CMK (cell line): ENCODE measurements at regions not wholly inside any gene's neighbourhood (a gene's known extent, or its start where the extent isn't known, plus 50 kb on each side); places are given as distances from the start of the nearest gene placed in this dataset.

ENCODE experiments used
- DNase-seq: peaks from one replicate; pipeline ENCODE4 v3.0.0-alpha.2; 2010; ENCODE audit warnings: low read depth

DNA sequence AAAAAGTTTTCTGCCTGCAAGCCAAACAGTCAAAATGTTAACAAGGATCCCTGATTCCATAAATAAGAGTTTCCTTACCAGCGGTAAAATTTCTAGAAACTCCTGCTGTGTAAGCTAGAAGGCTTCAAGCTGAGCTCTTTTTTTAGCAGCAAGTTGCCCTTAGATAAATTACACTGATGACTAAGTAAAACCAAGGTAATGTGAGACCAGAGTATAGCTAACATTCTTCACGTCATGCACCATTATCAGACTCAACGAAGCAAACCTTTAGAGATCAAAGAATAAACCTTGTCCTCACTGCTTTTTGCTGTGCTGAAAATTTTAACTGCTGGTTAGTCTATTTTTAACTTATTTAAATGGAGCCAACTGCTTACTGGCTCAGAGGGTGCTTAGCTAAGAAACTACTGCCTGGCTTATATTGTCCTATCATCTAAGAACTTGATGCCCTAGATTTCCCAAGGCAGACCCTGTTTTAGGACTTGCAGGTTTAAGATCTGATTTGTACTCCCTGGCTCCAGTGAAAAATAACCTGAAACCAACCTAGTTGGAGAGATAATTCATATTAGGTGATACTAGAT, 900.7 kb downstream of the JRKL start:
- DNase-seq = no peak

DNA sequence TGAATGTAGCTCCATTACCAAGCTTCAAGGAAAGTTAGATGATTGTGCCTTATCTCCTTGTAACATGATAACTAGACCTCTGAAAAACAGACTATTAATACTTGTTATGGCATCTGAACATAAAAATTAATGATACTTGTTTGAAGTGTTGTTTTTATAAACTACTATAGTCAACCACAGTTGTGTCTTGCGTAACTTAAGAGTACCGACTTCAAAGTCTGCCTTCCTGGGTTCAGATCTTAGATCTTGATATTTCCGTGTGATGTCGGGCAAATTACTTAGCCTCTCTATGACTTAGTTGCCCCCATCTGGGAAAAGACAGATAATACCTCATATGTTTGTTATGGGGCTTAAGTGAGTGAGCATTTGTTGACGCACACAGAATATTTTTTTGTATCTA, 906.5 kb downstream of the JRKL start:
- no peak for DNase-seq

DNA sequence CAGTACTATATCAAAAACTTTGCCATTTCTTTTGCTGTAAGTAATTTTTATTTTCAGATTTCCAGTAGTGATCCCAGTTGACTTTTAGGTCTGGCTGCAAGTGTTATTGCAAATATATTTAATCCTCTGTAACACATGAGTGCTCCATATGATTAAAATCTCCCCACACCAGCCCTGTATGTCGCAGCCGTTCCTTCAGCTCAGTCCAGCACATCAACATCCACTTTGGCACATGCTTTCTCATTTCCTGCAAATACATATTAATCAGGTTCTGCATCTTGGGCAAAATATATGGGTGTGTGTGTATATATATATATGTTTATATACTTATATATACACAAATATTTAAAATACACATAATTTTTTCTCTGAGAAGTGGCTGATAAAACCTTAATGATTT, 919.5 kb downstream of the JRKL start:
- no peak for DNase-seq

GRCh38 chr11:97325693-97326092, 935.9 kb downstream of the JRKL start:
- no peak for DNase-seq

GRCh38 chr11:97332271-97332670, 942.5 kb downstream of the JRKL start:
- no peak for DNase-seq

DNA sequence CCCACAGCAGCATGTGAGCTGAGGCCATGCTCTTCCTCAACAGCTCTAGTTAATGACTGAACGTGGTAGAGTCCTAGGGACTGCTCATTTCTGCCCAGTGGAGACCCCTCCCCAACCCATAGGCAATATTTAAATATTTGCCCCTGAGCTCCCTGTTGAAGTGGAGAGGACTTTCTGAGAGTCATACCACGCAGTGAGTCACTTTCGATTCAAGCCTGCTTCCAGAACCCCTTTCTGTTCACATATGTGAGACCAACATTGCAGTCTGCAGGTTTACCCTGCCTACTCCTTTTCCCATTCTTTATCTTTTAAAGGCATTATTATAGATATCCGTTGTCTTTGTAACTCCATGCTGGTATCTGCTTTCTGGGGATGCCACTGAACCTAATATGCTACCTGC, 946.3 kb downstream of the JRKL start:
- no peak for DNase-seq

DNA sequence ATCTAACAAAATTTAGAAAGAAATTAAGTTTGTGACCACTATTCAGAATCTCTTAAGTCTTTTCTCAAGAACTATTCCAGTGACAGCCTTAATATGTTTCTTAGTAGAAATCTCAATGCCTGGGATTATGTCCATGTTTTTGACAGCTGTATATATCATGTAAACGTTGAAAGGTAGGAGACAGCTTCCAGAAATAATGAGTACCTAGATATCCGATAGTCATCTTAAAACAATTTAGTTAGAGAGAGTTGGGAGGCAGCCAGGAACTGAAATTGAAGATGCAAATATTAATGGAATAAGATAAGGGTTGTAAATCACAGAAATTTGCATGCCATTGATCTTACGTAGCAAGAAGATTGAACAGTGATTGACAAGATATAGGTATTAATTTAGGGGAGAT, 955.2 kb downstream of the JRKL start:
- DNase-seq = no peak

DNA sequence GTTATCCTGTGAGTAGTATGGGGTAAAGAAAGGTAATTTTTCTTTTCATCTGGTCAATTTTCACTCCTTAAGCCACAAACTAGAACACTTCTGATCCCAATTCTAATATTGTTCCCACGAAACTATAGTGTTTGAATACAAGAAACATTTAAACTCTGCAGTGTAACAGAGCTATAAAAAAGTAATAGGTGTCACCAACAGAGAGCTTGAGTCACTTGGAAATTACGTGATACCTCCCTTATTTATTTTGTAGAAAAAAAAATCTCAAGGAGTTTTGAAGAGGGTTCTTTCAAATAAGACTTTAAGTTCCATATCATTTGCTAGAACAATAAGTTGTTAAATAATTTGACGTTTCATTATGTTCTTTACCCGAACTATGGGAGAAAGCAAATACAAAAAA, 959.4 kb downstream of the JRKL start:
- no peak for DNase-seq

DNA sequence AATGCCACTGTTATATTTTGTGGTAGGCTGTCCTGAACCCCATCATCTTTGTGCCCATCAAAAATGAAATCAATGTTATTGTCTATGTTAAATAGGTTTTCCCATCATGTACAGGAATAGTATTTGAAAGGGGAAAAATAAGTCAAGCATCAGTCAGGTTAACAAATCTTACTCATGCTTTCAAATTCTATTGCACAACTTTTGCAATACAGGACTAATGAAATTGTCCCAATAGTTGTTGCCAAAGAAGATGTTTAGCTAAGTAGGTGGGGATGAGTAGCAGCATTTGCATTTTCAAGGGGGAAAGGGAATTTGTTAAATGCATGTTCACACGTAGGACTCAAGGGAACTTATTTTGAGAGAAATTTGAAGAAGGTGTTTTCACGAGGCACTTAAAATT, 962.1 kb downstream of the JRKL start:
- no peak for DNase-seq

DNA sequence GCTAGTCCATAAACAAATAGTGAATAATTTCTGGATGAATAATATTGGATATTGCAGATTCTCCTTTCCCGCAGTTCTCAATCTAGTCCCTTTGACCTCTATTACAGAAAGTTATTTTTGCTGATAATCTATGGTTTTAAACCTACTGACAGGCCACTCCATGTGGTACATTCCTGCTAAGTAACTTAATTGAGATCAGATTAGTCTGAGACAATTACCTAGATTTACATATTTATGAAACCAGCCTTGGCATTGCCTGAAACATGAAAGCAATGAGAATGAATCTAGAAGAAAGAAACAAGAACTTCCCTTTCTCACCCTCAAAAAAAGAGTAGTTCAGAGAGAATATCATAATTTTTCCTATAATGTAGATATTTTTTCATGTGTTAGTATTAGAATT, 964.2 kb downstream of the JRKL start:
- DNase-seq = no peak

GRCh38 chr11:97354576-97354975, 964.8 kb downstream of the JRKL start:
- DNase-seq = no peak

- no peak for DNase-seq
Observed at GRCh38 chr11:97355230-97355629, 965.4 kb downstream of the JRKL start.

- DNase-seq = no peak
Observed at GRCh38 chr11:97356144-97356543, 966.3 kb downstream of the JRKL start.

DNA sequence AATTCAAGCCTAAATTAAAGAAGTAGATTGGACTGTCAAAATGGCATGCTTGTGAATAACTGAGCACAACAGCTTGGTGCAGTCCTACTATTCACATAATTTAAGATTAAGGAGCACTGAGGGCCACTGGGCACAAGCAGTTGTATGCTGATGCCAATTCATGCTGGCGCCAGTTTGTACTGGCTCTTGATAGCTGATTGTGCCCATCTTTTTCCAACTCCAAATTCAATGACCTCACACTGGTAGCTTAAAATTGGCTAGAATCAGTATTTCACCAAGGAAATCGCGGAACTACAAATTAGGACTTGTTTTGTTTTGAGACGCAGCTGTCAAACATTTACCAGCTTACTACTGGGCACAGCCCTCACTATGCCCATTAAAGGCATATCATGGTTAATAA, 969.2 kb downstream of the JRKL start:
- no peak for DNase-seq

DNA sequence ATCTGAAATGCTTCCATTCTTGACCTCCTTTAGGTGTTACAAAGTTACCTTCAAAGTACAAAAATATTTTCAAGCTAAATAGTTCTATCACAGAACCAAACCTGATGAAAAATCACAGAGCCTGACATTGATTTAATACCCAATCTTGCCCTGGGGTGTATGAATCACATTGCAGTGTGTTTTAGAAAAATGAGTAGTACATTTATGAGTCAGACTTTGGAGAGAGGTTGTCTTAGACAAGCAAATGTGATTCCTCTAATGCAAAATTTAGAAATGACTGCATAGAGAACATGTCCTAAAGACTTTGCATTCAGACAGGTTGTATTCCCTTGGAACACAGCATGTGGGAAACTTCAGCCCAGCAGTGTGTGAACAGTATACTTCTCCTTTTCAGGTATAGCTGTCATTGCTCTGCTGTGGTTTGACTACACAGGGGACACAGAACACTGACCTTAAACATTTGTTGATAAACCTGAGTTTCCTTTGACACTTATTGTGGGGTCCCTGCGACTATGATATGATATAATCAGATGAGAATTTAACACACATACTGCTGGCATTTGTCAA, 972.1 kb downstream of the JRKL start:
- no peak for DNase-seq

- no peak for DNase-seq
Observed at GRCh38 chr11:97363331-97363730, 973.5 kb downstream of the JRKL start.

- no peak for DNase-seq
Observed at GRCh38 chr11:97364047-97364446, 974.2 kb downstream of the JRKL start.

DNA sequence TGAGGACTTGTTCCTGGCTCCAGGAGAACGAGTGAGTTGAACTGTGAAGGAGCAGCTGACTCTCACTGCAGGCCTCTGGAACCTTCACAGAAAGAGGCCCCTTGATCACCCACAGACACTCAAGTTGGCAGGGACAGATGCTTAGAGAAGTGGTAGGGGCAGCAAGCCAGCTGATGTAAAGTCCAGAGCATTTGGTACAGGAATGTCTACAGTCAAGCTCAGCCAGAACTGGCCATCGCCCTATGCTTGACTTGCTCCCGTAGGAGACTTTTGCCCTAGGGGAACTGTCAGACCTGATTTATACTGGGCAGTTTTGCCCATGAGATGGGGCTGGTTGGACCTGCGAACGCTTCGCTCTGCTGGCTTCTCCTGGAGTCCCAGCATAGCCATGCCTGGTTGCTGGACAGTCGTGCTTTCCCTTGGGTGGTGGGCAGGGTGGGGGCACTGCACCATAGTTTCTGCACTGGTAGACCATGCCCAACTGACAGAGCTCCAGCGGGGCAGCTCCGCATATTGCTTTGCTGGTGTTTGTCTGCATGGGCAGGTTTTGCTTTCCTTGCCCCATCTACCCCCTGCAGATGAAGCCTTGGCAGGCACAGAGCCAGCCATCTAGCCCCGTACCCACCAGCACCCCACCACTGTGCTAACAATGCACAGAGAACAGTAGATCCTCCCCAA, 977.7 kb downstream of the JRKL start:
- DNase-seq = no peak

- no peak for DNase-seq
Observed at GRCh38 chr11:97389270-97389669, 999.5 kb downstream of the JRKL start.

- DNase-seq = no peak
Observed at GRCh38 chr11:97398246-97398645, 1008.4 kb downstream of the JRKL start.

DNA sequence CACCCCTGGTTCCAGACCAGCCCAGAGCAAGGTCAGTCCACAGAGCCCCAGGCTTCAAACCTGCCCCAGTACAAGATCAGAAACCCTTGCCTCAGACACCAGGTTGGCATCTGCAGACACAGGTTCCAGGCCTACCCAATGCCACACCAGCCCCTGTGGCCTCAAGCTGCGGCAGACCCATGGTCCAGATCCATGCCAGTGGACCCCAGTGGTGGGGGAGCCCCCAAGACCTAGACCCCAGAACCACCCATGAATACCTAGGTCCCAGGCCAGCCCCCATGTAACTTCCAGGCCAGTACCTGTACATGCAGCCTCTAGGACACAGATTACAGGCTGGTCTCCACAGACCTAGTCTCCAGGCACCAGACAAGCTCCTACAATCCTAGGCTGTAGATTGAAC, 1019.3 kb downstream of the JRKL start:
- no peak for DNase-seq

GRCh38 chr11:97414801-97415200, 1025.0 kb downstream of the JRKL start:
- DNase-seq = no peak

DNA sequence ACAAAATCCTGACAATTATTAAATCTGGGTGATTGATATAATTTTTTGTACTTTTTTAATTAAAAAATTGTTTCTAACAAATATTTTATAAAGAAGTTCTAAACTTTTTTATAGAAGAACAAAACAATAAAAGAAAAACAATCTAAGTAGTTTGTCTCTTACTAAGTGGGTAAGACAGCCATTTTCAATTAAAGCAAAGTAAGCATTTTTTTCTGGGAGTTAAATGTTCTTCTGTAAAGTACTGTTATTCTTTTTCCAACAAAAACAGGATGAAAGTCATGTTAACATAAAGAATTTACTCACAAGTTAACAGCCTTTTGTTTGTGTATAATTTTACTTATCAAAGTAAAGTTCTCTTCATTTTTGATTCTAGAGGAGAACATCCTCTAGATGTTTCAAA, 1029.9 kb downstream of the JRKL start:
- no peak for DNase-seq

- no peak for DNase-seq
Observed at GRCh38 chr11:97428247-97428790, 1038.5 kb downstream of the JRKL start.
